ENCODE measurements at regions not wholly inside any gene's neighbourhood (a gene's known extent, or its start where the extent isn't known, plus 50 kb on each side); places are given as distances from the start of the nearest gene placed in this dataset.

GRCh38 chr4:13907255-13907751 lies 279.8 kb upstream of the BOD1L1 start:
- no peak for DNase-seq (ENCODE audit: low spot score)
- Mint-ChIP-seq H3K36me3 (ENCODE audit: low read depth) (no peaks in the 10 kb centered on the region), H3K4me1 (ENCODE audit: low read depth) (no peaks in the 10 kb centered on the region), H3K27ac (no peak overlapping the region), H3K9me3 (no peaks in the 10 kb centered on the region), H3K4me3 (no peak overlapping the region), H3K27me3 (ENCODE audit: low read depth) (no peaks in the 10 kb centered on the region)

- Mint-ChIP-seq H3K9me3 (no peaks in the 10 kb centered on the region), H3K36me3 (ENCODE audit: low read depth) (no peaks in the 10 kb centered on the region), H3K4me3 (no peak overlapping the region), H3K27ac (no peak overlapping the region), H3K4me1 (ENCODE audit: low read depth) (no peaks in the 10 kb centered on the region), H3K27me3 (ENCODE audit: low read depth) (no peaks in the 10 kb centered on the region)
- DNase-seq (ENCODE audit: low spot score) = no peak
Observed at GRCh38 chr4:13908455-13908854, 280.9 kb upstream of the BOD1L1 start.

GRCh38 chr4:13910556-13910955 lies 283.0 kb upstream of the BOD1L1 start:
- no peak for DNase-seq (ENCODE audit: low spot score)
- no peaks in the 10 kb centered on the region for H3K36me3 Mint-ChIP-seq (ENCODE audit: low read depth)
- no peak overlapping the region for H3K4me3 Mint-ChIP-seq
- no peaks in the 10 kb centered on the region for H3K9me3 Mint-ChIP-seq
- no peak overlapping the region for H3K27ac Mint-ChIP-seq
- H3K27me3 Mint-ChIP-seq (ENCODE audit: low read depth) = no peaks in the 10 kb centered on the region
- H3K4me1 Mint-ChIP-seq (ENCODE audit: low read depth) = no peaks in the 10 kb centered on the region

- no peak overlapping the region for H3K27ac Mint-ChIP-seq
- H3K9me3 Mint-ChIP-seq = no peaks in the 10 kb centered on the region
- no peaks in the 10 kb centered on the region for H3K4me1 Mint-ChIP-seq (ENCODE audit: low read depth)
- H3K27me3 Mint-ChIP-seq (ENCODE audit: low read depth) = no peaks in the 10 kb centered on the region
- DNase-seq (ENCODE audit: low spot score) = no peak
- H3K4me3 Mint-ChIP-seq = no peak overlapping the region
- H3K36me3 Mint-ChIP-seq (ENCODE audit: low read depth) = no peaks in the 10 kb centered on the region
Observed at GRCh38 chr4:13911256-13911655, 283.7 kb upstream of the BOD1L1 start.

GRCh38 chr4:13912436-13912925 lies 285.0 kb upstream of the BOD1L1 start:
- Mint-ChIP-seq H3K4me1 (ENCODE audit: low read depth) (no peaks in the 10 kb centered on the region), H3K9me3 (no peaks in the 10 kb centered on the region), H3K27ac (no peak overlapping the region), H3K27me3 (ENCODE audit: low read depth) (no peaks in the 10 kb centered on the region), H3K36me3 (ENCODE audit: low read depth) (no peaks in the 10 kb centered on the region), H3K4me3 (no peak overlapping the region)
- no peak for DNase-seq (ENCODE audit: low spot score)

- Mint-ChIP-seq H3K27ac (no peak overlapping the region), H3K9me3 (no peaks in the 10 kb centered on the region), H3K36me3 (ENCODE audit: low read depth) (no peaks in the 10 kb centered on the region), H3K4me3 (no peak overlapping the region), H3K4me1 (ENCODE audit: low read depth) (no peaks in the 10 kb centered on the region), H3K27me3 (ENCODE audit: low read depth) (no peaks in the 10 kb centered on the region)
- DNase-seq (ENCODE audit: low spot score) = no peak
Observed at GRCh38 chr4:13912966-13913365, 285.4 kb upstream of the BOD1L1 start.

GRCh38 chr4:13917015-13917414 lies 289.5 kb upstream of the BOD1L1 start:
- Mint-ChIP-seq H3K27me3 (ENCODE audit: low read depth) (no peaks in the 10 kb centered on the region), H3K4me3 (no peak overlapping the region), H3K4me1 (ENCODE audit: low read depth) (no peaks in the 10 kb centered on the region), H3K36me3 (ENCODE audit: low read depth) (no peaks in the 10 kb centered on the region), H3K27ac (no peak overlapping the region), H3K9me3 (no peaks in the 10 kb centered on the region)
- no peak for DNase-seq (ENCODE audit: low spot score)

GRCh38 chr4:13918110-13918509 lies 290.6 kb upstream of the BOD1L1 start:
- DNase-seq (ENCODE audit: low spot score) = no peak
- no peaks in the 10 kb centered on the region for H3K4me1 Mint-ChIP-seq (ENCODE audit: low read depth)
- no peaks in the 10 kb centered on the region for H3K27me3 Mint-ChIP-seq (ENCODE audit: low read depth)
- H3K36me3 Mint-ChIP-seq (ENCODE audit: low read depth) = no peaks in the 10 kb centered on the region
- H3K4me3 Mint-ChIP-seq = no peak overlapping the region
- H3K27ac Mint-ChIP-seq = no peak overlapping the region
- no peaks in the 10 kb centered on the region for H3K9me3 Mint-ChIP-seq

GRCh38 chr4:13918991-13919441 lies 291.5 kb upstream of the BOD1L1 start:
- no peak overlapping the region for H3K27ac Mint-ChIP-seq
- H3K27me3 Mint-ChIP-seq (ENCODE audit: low read depth) = no peaks in the 10 kb centered on the region
- no peak overlapping the region for H3K4me3 Mint-ChIP-seq
- H3K9me3 Mint-ChIP-seq = no peaks in the 10 kb centered on the region
- no peaks in the 10 kb centered on the region for H3K36me3 Mint-ChIP-seq (ENCODE audit: low read depth)
- no peaks in the 10 kb centered on the region for H3K4me1 Mint-ChIP-seq (ENCODE audit: low read depth)
- DNase-seq (ENCODE audit: low spot score) = no peak

GRCh38 chr4:13920111-13920875 lies 292.8 kb upstream of the BOD1L1 start:
- H3K27me3 Mint-ChIP-seq (ENCODE audit: low read depth) = no peaks in the 10 kb centered on the region
- H3K4me1 Mint-ChIP-seq (ENCODE audit: low read depth) = no peaks in the 10 kb centered on the region
- no peak overlapping the region for H3K27ac Mint-ChIP-seq
- no peak for DNase-seq (ENCODE audit: low spot score)
- H3K36me3 Mint-ChIP-seq (ENCODE audit: low read depth) = no peaks in the 10 kb centered on the region
- peaks cover 5% of the 10 kb centered on the region for H3K9me3 Mint-ChIP-seq
- no peak overlapping the region for H3K4me3 Mint-ChIP-seq

GRCh38 chr4:13920901-13921300 lies 293.4 kb upstream of the BOD1L1 start:
- Mint-ChIP-seq H3K36me3 (ENCODE audit: low read depth) (no peaks in the 10 kb centered on the region), H3K27me3 (ENCODE audit: low read depth) (no peaks in the 10 kb centered on the region)
- no peak for DNase-seq (ENCODE audit: low spot score)

GRCh38 chr4:13921805-13922204 lies 294.3 kb upstream of the BOD1L1 start:
- Mint-ChIP-seq H3K27ac (no peak overlapping the region), H3K4me3 (no peak overlapping the region), H3K9me3 (peaks cover 5% of the 10 kb centered on the region), H3K27me3 (ENCODE audit: low read depth) (no peaks in the 10 kb centered on the region), H3K36me3 (ENCODE audit: low read depth) (no peaks in the 10 kb centered on the region), H3K4me1 (ENCODE audit: low read depth) (no peaks in the 10 kb centered on the region)
- DNase-seq (ENCODE audit: low spot score) = no peak

More at GRCh38 chr4:13920901-13921300, 293.4 kb upstream of the BOD1L1 start:
- Mint-ChIP-seq H3K4me3 (no peak overlapping the region), H3K9me3 (peaks cover 5% of the 10 kb centered on the region), H3K4me1 (ENCODE audit: low read depth) (no peaks in the 10 kb centered on the region), H3K27ac (no peak overlapping the region)

GRCh38 chr4:13922459-13922858 lies 294.9 kb upstream of the BOD1L1 start:
- no peaks in the 10 kb centered on the region for H3K4me1 Mint-ChIP-seq (ENCODE audit: low read depth)
- H3K27me3 Mint-ChIP-seq (ENCODE audit: low read depth) = no peaks in the 10 kb centered on the region
- peaks cover 5% of the 10 kb centered on the region for H3K9me3 Mint-ChIP-seq
- no peak for DNase-seq (ENCODE audit: low spot score)
- no peak overlapping the region for H3K4me3 Mint-ChIP-seq
- H3K36me3 Mint-ChIP-seq (ENCODE audit: low read depth) = no peaks in the 10 kb centered on the region
- H3K27ac Mint-ChIP-seq = no peak overlapping the region

- Mint-ChIP-seq H3K27ac (no peak overlapping the region), H3K4me3 (no peak overlapping the region), H3K27me3 (ENCODE audit: low read depth) (no peaks in the 10 kb centered on the region), H3K4me1 (ENCODE audit: low read depth) (no peaks in the 10 kb centered on the region), H3K36me3 (ENCODE audit: low read depth) (no peaks in the 10 kb centered on the region), H3K9me3 (peaks cover 5% of the 10 kb centered on the region)
- DNase-seq (ENCODE audit: low spot score) = no peak
Observed at GRCh38 chr4:13922873-13923645, 295.5 kb upstream of the BOD1L1 start.
